Heart left ventricle (tissue), 16 donors: ENCODE measurements at regions not wholly inside any gene's neighbourhood (a gene's known extent, or its start where the extent isn't known, plus 50 kb on each side); places are given as distances from the start of the nearest gene placed in this dataset.

ENCODE experiments used
- ATAC-seq, 4 donors: fragments of 200-7000 bp; cut with Tn5 transposase; one replicate each; pipeline ENCODE4 v1.9.1; 2020 to 2022; ENCODE audit warnings: moderate library complexity in 4 of 4, mild to moderate bottlenecking in 3 of 4, moderate number of reproducible peaks in 1 of 4
- DNase-seq, 5 donors: peaks; one replicate each; pipeline ENCODE4 v3.0.0-alpha.2; 2020
- H3K27ac ChIP-seq, 12 donors: fragments of 200-600 bp; sonication (generic) in 4 of 12; one replicate each; pipeline versions ENCODE4 v1.5.0 to v1.8.0; 2016 to 2022; ENCODE audit warnings: mild to moderate bottlenecking in 2 of 12
- H3K27me3 ChIP-seq, 9 donors: fragments of 200-600 bp; sonication (generic) in 2 of 9; one replicate each; pipeline versions ENCODE4 v1.5.1 to v1.8.0; 2016 to 2022; ENCODE audit warnings: mild to moderate bottlenecking in 3 of 9
- H3K36me3 ChIP-seq, 9 donors: fragments of 200-600 bp; sonication (generic) in 2 of 9; one replicate each; pipeline versions ENCODE4 v1.5.0 to v1.8.0; 2018 to 2022; ENCODE audit warnings: mild to moderate bottlenecking in 2 of 9
- H3K4me1 ChIP-seq, 12 donors: fragments of 200-600 bp; sonication (generic) in 4 of 12; one replicate each; pipeline versions ENCODE4 v1.5.0 to v1.8.0; 2016 to 2022; ENCODE audit warnings: mild to moderate bottlenecking in 3 of 12
- H3K4me3 ChIP-seq, 12 donors: fragments of 200-600 bp; sonication (generic) in 4 of 12; one replicate each; pipeline versions ENCODE4 v1.5.0 to v1.8.0; 2017 to 2022; ENCODE audit warnings: mild to moderate bottlenecking in 9 of 12, moderate library complexity in 4 of 12
- H3K9me3 ChIP-seq, 12 donors: fragments of 200-600 bp; sonication (generic) in 4 of 12; one replicate each; pipeline versions ENCODE4 v1.5.0 to v1.8.0; 2016 to 2022; ENCODE audit warnings: mild to moderate bottlenecking in 1 of 12
- CTCF ChIP-seq, 12 donors: fragments of 200-600 bp; sonication (generic) in 4 of 12; IDR thresholded peaks; one replicate each; pipeline versions ENCODE4 v1.5.0 to v1.8.0; 2018 to 2022; ENCODE audit warnings: antibody characterized with exemption in 12 of 12, mild to moderate bottlenecking in 5 of 12
- POLR2A ChIP-seq, 2 donors: fragments of 450-650 bp; IDR thresholded peaks; one replicate each; pipeline ENCODE4 v1.6.1; 2017; ENCODE audit warnings: antibody characterized with exemption in 2 of 2, mild to moderate bottlenecking in 2 of 2, moderate library complexity in 2 of 2
- WGBS, 4 donors: extraction: QIAGEN DNeasy Blood & Tissue Kit in 2 of 4; methylation state at CpG; one replicate each; pipeline versions ENCODE4 v1.1.5 to v1.1.7; 2013 to 2018; 5-methylcytosine and 5-hydroxymethylcytosine counted together
- intact Hi-C, 10 donors: fragments of 100-400 bp; cut with DNase I; formaldehyde crosslinking; loops; one replicate each; pipeline versions ENCODE4 v1.11.1 to v1.14.2; 2022
- donor health status: ischemic (EF 13 %, LVEDD 7.1; RV severe dilation, severe dysfunction).
- donor health status: healthy with polysubstance abuse.
- donor health status: DM: no; HTN: yes; CAD: no.
- donor health status: DM: no; HTN: no; CAD: no.
- donor health status: ischemic (EF 25% LVEDD 6.9; RV normal size, moderate dysfunction).
- donor health status: ischemic (EF 25% LVEDD 5.7; RV mildly dilated, moderate dysfunction).
- donor health status: healthy.
- donor health status: DM: yes; HTN: yes; CAD: no.
- donor health status: ischemic (EF 35%, LVEDD 5.7; RV mildly dilated, moderate dysfunction).
- donor health status: nonischemic (EF 11% LVEDD 7.7; RV severe dilation, severe dysfunction).
- donor health status: DM: yes; HTN: yes; CAD: no.
- donor health status: PGD.
- donor health status: ischemic (EF 29% LVEDD 5.4; RV normal size, mild dysfunction).
- donor health status: nonischemic (EF 23%, LVEDD 6.1; RV moderate dilation, normal function).

DNA sequence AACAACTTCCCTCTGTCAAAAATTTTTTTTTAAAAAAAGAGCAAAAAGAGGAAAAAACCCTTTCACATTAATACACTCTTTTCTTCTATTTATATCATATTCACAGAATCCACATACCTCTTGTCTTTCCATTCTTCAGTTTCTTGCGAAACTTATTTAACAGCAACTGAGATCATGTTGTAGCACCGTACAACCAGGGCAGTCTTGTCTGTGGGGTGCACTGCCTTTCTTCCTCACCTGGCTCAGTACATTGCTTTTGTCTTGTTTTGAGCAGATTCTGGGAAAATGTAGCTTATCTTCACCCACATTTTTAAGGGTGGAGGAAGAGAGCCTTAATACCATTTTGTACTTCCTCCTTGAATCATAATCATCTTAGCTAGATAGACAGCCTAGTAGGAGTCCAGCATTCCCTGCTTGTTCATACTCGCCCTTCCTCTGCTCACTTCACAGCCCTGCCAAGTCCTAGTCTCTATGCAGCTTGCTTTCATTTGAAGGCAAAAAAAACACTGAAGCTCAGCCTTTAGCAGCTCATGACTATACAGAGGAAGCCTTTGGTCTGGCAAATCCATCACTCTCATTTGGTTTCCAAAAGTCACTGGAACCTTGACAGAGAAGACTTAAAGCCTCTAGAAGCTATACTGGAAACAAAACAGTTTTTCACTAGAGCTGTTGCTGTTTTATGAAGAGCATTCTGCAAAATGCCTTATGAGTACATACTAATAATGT, 140.6 kb upstream of the BANK1 start:
- Histone ChIP-seq H3K27me3 (no peaks in the 10 kb centered on the region), H3K4me1 (peaks cover 0 to 18% (median 9%) of the 10 kb centered on the region in 12 donors), H3K9me3 (no peaks in the 10 kb centered on the region), H3K27ac (peak overlapping the region in 6 of 12 donors; percentile 18 to 66 (median 31)), H3K36me3 (no peaks in the 10 kb centered on the region), H3K4me3 (no peak overlapping the region)
- 49 to 59% (median 54%) methylated on average over 3 of the region's 3 CpGs for WGBS, 4 donors
- DNase-seq (no peak), ATAC-seq (peak in 3 of 4 donors; percentile 37 to 59 (median 52))
- intact Hi-C loops = loop anchor here in 1 of 10 donors (5.0 kb wide), 1 partner anchor 303 kb away; the partner anchor contains the start of gene PPP3CA
- TF ChIP-seq POLR2A (IDR thresholded peaks at IDR 0.05) (no peak), CTCF (IDR thresholded peaks at IDR 0.05) (no peak)

GRCh38 chr4:101647710-101648034, 142.9 kb upstream of the BANK1 start:
- DNase-seq (no peak), ATAC-seq (no peak)
- no peak overlapping the region for H3K4me3 ChIP-seq
- no peaks in the 10 kb centered on the region for H3K27me3 ChIP-seq
- no peak for TF ChIP-seq CTCF (IDR thresholded peaks at IDR 0.05)
- no peak for TF ChIP-seq POLR2A (IDR thresholded peaks at IDR 0.05)
- H3K36me3 ChIP-seq = no peaks in the 10 kb centered on the region
- intact Hi-C loops = loop anchor here in 1 of 10 donors (5.0 kb wide), 1 partner anchor 300 kb away; the partner anchor contains the start of gene PPP3CA
- H3K27ac ChIP-seq = no peak overlapping the region
- H3K9me3 ChIP-seq = no peaks in the 10 kb centered on the region
- peaks cover 0 to 18% (median 8%) of the 10 kb centered on the region in 12 donors for H3K4me1 ChIP-seq

DNA sequence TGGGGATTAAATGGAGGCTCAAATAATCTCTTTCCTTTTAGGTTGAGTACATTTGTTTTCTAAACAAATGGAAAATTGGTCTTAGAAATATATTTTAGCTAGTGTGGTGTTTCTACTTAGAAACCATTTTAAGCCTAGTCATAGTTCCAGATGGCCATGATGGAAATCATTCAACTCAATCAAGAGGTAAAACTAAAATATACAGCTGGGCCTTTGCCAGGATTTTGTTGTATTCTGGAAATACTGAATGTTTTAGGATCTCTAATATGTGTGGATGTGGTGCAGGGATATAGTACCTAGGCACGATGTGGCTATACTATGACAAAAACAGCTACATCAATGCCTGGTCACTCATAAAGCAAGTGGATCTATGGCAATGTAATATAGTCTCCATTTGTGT, 146.0 kb upstream of the BANK1 start:
- intact Hi-C loops = no loop called here
- peaks cover 0 to 3% (median 0%) of the 10 kb centered on the region in 12 donors for H3K4me1 ChIP-seq
- 89 to 96% (median 95%) methylated on average over 1 of the region's 1 CpG for WGBS, 4 donors

More for the DNA sequence above, 146.0 kb upstream of the BANK1 start:
- TF ChIP-seq CTCF (IDR thresholded peaks at IDR 0.05) = no peak
- TF ChIP-seq POLR2A (IDR thresholded peaks at IDR 0.05) = no peak
- ATAC-seq (no peak), DNase-seq (no peak)
- Histone ChIP-seq H3K27me3 (no peaks in the 10 kb centered on the region), H3K4me3 (no peak overlapping the region), H3K9me3 (no peaks in the 10 kb centered on the region), H3K27ac (no peak overlapping the region), H3K36me3 (no peaks in the 10 kb centered on the region)
